ENCODE measurements at regions not wholly inside any gene's neighbourhood (a gene's known extent, or its start where the extent isn't known, plus 50 kb on each side); places are given as distances from the start of the nearest gene placed in this dataset.

DNA sequence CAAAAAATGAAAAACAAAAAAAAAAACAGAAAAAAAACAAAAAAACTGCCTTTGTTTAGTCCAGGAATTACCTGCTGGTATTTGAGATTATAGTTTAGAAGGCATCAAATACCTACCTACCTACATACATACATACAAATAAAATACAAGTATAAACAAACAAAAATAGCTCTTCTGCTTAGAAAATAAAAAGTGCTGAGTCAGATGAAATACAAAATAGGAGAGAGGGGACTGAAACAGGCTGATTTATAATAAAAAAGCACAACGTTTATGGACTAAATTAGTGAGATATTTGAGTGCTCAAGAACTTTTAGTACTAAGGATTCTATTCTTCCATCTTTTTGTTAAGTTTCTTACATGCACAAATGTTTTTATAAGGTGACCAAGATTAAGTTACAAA lies 980.8 kb downstream of the PLA2G4A start:
- H4K20me1 ChIP-seq (ENCODE audit: insufficient read depth): no peaks in the 10 kb centered on the region
- no peaks in the 10 kb centered on the region for H3F3A ChIP-seq (ENCODE audit: insufficient read depth, low read length, poor library complexity, severe bottlenecking)
- H3K9me3 ChIP-seq (ENCODE audit: low read length): no peaks in the 10 kb centered on the region
- no peak overlapping the region for H3K9ac ChIP-seq (ENCODE audit: low read length)
- H3K4me3 ChIP-seq (ENCODE audit: low read length): no peak overlapping the region
- H3K9me2 ChIP-seq (ENCODE audit: insufficient read depth, low read length): no peaks in the 10 kb centered on the region
- no peak for TF ChIP-seq RAD21 (conservative IDR thresholded peaks at IDR 0.05)
- TF ChIP-seq TAF1 (IDR thresholded peaks at IDR 0.05; ENCODE audit: low read depth): no peak
- no peak for TF ChIP-seq POLR2AphosphoS5 (IDR thresholded peaks at IDR 0.05)
- TF ChIP-seq, protein P1, sequence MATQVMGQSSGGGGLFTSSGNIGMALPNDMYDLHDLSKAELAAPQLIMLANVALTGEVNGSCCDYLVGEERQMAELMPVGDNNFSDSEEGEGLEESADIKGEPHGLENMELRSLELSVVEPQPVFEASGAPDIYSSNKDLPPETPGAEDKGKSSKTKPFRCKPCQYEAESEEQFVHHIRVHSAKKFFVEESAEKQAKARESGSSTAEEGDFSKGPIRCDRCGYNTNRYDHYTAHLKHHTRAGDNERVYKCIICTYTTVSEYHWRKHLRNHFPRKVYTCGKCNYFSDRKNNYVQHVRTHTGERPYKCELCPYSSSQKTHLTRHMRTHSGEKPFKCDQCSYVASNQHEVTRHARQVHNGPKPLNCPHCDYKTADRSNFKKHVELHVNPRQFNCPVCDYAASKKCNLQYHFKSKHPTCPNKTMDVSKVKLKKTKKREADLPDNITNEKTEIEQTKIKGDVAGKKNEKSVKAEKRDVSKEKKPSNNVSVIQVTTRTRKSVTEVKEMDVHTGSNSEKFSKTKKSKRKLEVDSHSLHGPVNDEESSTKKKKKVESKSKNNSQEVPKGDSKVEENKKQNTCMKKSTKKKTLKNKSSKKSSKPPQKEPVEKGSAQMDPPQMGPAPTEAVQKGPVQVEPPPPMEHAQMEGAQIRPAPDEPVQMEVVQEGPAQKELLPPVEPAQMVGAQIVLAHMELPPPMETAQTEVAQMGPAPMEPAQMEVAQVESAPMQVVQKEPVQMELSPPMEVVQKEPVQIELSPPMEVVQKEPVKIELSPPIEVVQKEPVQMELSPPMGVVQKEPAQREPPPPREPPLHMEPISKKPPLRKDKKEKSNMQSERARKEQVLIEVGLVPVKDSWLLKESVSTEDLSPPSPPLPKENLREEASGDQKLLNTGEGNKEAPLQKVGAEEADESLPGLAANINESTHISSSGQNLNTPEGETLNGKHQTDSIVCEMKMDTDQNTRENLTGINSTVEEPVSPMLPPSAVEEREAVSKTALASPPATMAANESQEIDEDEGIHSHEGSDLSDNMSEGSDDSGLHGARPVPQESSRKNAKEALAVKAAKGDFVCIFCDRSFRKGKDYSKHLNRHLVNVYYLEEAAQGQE (IDR thresholded peaks at IDR 0.05; ENCODE audit: borderline replicate concordance): no peak
- no peak for TF ChIP-seq EZH2 (IDR thresholded peaks at IDR 0.05; ENCODE audit: borderline replicate concordance, insufficient read depth, low read length, poor library complexity, severe bottlenecking)
- TF ChIP-seq, protein P2, sequence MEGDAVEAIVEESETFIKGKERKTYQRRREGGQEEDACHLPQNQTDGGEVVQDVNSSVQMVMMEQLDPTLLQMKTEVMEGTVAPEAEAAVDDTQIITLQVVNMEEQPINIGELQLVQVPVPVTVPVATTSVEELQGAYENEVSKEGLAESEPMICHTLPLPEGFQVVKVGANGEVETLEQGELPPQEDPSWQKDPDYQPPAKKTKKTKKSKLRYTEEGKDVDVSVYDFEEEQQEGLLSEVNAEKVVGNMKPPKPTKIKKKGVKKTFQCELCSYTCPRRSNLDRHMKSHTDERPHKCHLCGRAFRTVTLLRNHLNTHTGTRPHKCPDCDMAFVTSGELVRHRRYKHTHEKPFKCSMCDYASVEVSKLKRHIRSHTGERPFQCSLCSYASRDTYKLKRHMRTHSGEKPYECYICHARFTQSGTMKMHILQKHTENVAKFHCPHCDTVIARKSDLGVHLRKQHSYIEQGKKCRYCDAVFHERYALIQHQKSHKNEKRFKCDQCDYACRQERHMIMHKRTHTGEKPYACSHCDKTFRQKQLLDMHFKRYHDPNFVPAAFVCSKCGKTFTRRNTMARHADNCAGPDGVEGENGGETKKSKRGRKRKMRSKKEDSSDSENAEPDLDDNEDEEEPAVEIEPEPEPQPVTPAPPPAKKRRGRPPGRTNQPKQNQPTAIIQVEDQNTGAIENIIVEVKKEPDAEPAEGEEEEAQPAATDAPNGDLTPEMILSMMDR (IDR thresholded peaks at IDR 0.05; ENCODE audit: poor library complexity, severe bottlenecking): no peak
- no peak for TF ChIP-seq EP300 (conservative IDR thresholded peaks at IDR 0.05; ENCODE audit: poor library complexity, severe bottlenecking)
- no peak for TF ChIP-seq MXI1 (conservative IDR thresholded peaks at IDR 0.05; ENCODE audit: poor library complexity, severe bottlenecking)
- no peak for TF ChIP-seq SMC3 (conservative IDR thresholded peaks at IDR 0.05; ENCODE audit: poor library complexity)
- no peak overlapping the region for H3K27ac ChIP-seq (ENCODE audit: low read length)
- no peak overlapping the region for H2AFZ ChIP-seq (ENCODE audit: low read depth, low read length)
- H3K36me3 ChIP-seq (ENCODE audit: insufficient read depth, low read length): no peaks in the 10 kb centered on the region
- no peak overlapping the region for H3K4me2 ChIP-seq (ENCODE audit: low read length)
- no peaks in the 10 kb centered on the region for H3K27me3 ChIP-seq (ENCODE audit: insufficient read depth, low read depth, low read length)
- no peaks in the 10 kb centered on the region for H3K79me2 ChIP-seq (replicated peaks; ENCODE audit: insufficient read depth, low read length)

DNA sequence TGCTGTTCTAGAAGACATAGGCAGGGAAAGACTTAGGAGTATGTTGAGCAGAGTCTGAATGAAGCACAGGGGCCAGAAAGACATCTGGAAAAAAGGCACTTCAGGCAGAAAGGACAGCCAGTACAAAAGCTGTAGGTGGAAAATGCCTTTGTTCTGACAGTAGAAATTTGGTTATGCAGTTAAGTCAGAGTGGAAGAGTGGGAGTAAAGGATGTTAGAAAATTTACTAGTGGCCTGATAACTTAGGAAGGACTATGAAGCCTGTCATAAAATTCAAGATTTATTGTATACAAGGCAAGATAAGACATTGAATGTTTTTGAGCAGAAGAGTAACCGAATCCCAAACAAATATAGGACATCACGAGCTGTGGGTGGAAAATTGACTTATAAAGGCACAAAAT lies 987.9 kb downstream of the PLA2G4A start:
- Histone ChIP-seq H3K4me2 (ENCODE audit: low read length) (no peak overlapping the region), H3K4me3 (ENCODE audit: low read length) (no peak overlapping the region)
- TF ChIP-seq POLR2AphosphoS5 (IDR thresholded peaks at IDR 0.05): no peak
- TF ChIP-seq, protein P1 (IDR thresholded peaks at IDR 0.05; ENCODE audit: borderline replicate concordance): no peak
- TF ChIP-seq RAD21 (conservative IDR thresholded peaks at IDR 0.05): no peak
- TF ChIP-seq, protein P2 (IDR thresholded peaks at IDR 0.05; ENCODE audit: poor library complexity, severe bottlenecking): no peak
- no peak for TF ChIP-seq EZH2 (IDR thresholded peaks at IDR 0.05; ENCODE audit: borderline replicate concordance, insufficient read depth, low read length, poor library complexity, severe bottlenecking)
- TF ChIP-seq MXI1 (conservative IDR thresholded peaks at IDR 0.05; ENCODE audit: poor library complexity, severe bottlenecking): no peak
- TF ChIP-seq SMC3 (conservative IDR thresholded peaks at IDR 0.05; ENCODE audit: poor library complexity): no peak
- no peak for TF ChIP-seq EP300 (conservative IDR thresholded peaks at IDR 0.05; ENCODE audit: poor library complexity, severe bottlenecking)
- no peak for TF ChIP-seq TAF1 (IDR thresholded peaks at IDR 0.05; ENCODE audit: low read depth)

More for the DNA sequence above, 987.9 kb downstream of the PLA2G4A start:
- H3K27ac ChIP-seq (ENCODE audit: low read length): no peak overlapping the region
- H3K9me3 ChIP-seq (ENCODE audit: low read length): no peaks in the 10 kb centered on the region
- H3F3A ChIP-seq (ENCODE audit: insufficient read depth, low read length, poor library complexity, severe bottlenecking): no peaks in the 10 kb centered on the region
- no peak overlapping the region for H3K9ac ChIP-seq (ENCODE audit: low read length)
- H3K36me3 ChIP-seq (ENCODE audit: insufficient read depth, low read length): no peaks in the 10 kb centered on the region
- no peaks in the 10 kb centered on the region for H4K20me1 ChIP-seq (ENCODE audit: insufficient read depth)
- H3K9me2 ChIP-seq (ENCODE audit: insufficient read depth, low read length): no peaks in the 10 kb centered on the region
- H3K27me3 ChIP-seq (ENCODE audit: insufficient read depth, low read depth, low read length): no peaks in the 10 kb centered on the region
- no peaks in the 10 kb centered on the region for H3K79me2 ChIP-seq (replicated peaks; ENCODE audit: insufficient read depth, low read length)
- no peak overlapping the region for H2AFZ ChIP-seq (ENCODE audit: low read depth, low read length)
